RWPE2 (cell line): ENCODE measurements at regions not wholly inside any gene's neighbourhood (a gene's known extent, or its start where the extent isn't known, plus 50 kb on each side); places are given as distances from the start of the nearest gene placed in this dataset.

Experiments
- ATAC-seq: fragments of 200-7000 bp; cut with Tn5 transposase; 3 replicates; pipeline ENCODE4 v1.9.1; 2021; ENCODE audit warnings: low read depth
- DNase-seq: peaks from one replicate; pipeline ENCODE4 v3.0.0-alpha.2; 2020; ENCODE audit warnings: low spot score
- H3K27ac ChIP-seq: fragments of 450-650 bp; 2 replicates; pipeline ENCODE4 v1.5.1; 2017; ENCODE audit warnings: mild to moderate bottlenecking; ENCODE audit not compliant: poor library complexity, severe bottlenecking
- H3K27me3 ChIP-seq: fragments of 250-450 bp; sonication (Bioruptor Pico); 2 replicates; pipeline ENCODE4 v1.5.1; 2021; ENCODE audit warnings: mild to moderate bottlenecking, moderate library complexity; ENCODE audit not compliant: insufficient read depth, poor library complexity, severe bottlenecking
- H3K36me3 ChIP-seq: fragments of 250-450 bp; sonication (Bioruptor Pico); 2 replicates; pipeline ENCODE4 v1.5.1; 2020; ENCODE audit warnings: low read depth, mild to moderate bottlenecking, moderate library complexity
- H3K4me1 ChIP-seq: fragments of 250-450 bp; sonication (Bioruptor Pico); 2 replicates; pipeline ENCODE4 v1.5.1; 2021; ENCODE audit warnings: mild to moderate bottlenecking, moderate library complexity; ENCODE audit not compliant: insufficient read depth, poor library complexity, severe bottlenecking
- H3K4me3 ChIP-seq: fragments of 250-450 bp; sonication (Bioruptor Pico); 2 replicates; pipeline ENCODE4 v1.5.1; 2021; ENCODE audit warnings: mild to moderate bottlenecking, moderate library complexity; ENCODE audit not compliant: severe bottlenecking
- H3K9me3 ChIP-seq: fragments of 250-450 bp; sonication (Bioruptor Pico); 2 replicates; pipeline ENCODE4 v1.5.1; 2021; ENCODE audit warnings: mild to moderate bottlenecking, moderate library complexity; ENCODE audit not compliant: severe bottlenecking
- TF ChIP-seq, protein P1 (sequence below): fragments of 450-650 bp; IDR thresholded peaks from one replicate; pipeline ENCODE4 v1.5.1; 2017; ENCODE audit warnings: mild to moderate bottlenecking, moderate library complexity; ENCODE audit not compliant: poor library complexity, severe bottlenecking

DNA sequence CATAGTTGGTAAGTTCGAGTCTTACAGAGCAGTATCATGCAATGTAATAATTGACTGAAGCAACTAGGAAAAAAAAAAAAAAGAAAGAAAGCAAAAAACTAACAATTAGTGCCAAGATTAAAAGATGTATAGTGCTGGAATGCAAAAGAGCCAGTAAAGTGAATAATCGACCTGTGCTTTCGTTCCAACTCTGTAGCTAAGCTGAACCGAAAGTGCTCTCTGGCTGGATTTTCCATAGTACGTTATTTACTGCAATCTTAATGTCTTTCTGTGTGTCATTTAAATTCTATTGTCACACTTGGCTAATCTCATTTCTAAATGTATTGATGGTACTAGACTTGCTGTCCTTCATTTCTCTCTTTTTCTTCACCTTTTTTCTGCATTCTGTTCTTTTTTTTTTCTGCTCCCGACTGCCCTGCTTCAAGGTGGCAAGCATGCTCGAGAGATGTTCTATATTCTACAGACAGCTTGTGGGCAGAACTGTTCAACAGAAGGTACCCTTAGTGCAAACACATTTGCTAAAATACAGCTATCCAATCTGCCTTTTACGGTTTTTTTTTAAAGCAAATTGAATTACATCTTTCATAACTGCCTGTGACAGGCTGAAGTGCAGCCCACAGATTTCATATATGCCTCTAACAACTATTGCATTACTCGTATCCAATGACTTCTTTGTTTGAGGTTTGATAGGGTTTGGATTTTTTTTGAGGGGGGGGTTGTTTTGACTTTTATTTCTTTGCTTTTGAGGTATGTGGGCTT is 204.2 kb upstream of the MTNR1B start:
- H3K4me1 ChIP-seq: no peaks in the 10 kb centered on the region
- no peaks in the 10 kb centered on the region for H3K9me3 ChIP-seq
- no peak overlapping the region for H3K27ac ChIP-seq
- no peaks in the 10 kb centered on the region for H3K36me3 ChIP-seq
- ATAC-seq: no peak
- DNase-seq: no peak
- H3K4me3 ChIP-seq: no peak overlapping the region
- TF ChIP-seq, protein P1, sequence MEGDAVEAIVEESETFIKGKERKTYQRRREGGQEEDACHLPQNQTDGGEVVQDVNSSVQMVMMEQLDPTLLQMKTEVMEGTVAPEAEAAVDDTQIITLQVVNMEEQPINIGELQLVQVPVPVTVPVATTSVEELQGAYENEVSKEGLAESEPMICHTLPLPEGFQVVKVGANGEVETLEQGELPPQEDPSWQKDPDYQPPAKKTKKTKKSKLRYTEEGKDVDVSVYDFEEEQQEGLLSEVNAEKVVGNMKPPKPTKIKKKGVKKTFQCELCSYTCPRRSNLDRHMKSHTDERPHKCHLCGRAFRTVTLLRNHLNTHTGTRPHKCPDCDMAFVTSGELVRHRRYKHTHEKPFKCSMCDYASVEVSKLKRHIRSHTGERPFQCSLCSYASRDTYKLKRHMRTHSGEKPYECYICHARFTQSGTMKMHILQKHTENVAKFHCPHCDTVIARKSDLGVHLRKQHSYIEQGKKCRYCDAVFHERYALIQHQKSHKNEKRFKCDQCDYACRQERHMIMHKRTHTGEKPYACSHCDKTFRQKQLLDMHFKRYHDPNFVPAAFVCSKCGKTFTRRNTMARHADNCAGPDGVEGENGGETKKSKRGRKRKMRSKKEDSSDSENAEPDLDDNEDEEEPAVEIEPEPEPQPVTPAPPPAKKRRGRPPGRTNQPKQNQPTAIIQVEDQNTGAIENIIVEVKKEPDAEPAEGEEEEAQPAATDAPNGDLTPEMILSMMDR: no peak
- H3K27me3 ChIP-seq: no peaks in the 10 kb centered on the region

DNA sequence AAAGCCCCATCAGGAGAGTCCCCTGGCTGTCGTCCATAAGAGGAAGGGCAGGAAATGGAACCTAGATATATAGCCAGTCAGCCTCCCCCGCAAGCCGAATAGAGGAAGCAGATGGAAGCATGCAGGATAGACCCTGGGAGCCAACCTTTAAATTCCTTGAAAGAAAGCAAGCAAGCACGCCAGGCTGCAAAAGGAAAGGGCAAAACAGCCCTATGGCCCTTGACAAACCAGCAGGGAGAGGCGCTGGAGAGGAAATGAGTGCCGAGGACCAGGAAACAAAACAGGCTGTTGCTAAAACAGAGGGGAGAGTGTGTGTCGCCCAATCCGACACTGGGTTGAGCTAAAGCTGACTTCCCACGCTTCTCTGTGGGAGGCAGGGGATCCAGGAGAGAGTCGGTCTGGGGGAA is 203.5 kb upstream of the MTNR1B start:
- H3K4me3 ChIP-seq: no peak overlapping the region
- no peak overlapping the region for H3K27ac ChIP-seq
- H3K36me3 ChIP-seq: no peaks in the 10 kb centered on the region
- ATAC-seq: no peak
- DNase-seq: no peak
- no peaks in the 10 kb centered on the region for H3K4me1 ChIP-seq
- H3K9me3 ChIP-seq: no peaks in the 10 kb centered on the region
- TF ChIP-seq, protein P1: no peak
- H3K27me3 ChIP-seq: no peaks in the 10 kb centered on the region

DNA sequence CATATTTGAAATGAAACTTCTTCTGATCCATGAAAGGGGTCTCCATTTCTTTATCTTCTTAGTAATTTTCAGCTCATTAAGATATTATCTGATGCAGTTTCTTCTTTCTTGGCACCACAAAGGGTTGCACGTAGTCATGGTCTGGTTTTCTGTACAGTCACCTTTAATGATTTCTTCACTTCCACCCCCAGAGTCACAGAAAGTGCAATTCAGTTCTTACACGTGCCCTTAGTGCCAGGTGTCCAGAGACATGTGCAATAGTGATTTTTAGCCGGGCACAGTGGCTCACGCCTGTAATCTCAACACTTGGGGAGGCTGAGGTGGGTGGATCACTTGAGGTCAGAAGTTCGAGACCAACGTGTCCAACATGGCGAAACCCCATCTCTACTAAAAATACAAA is 202.8 kb upstream of the MTNR1B start:
- H3K27me3 ChIP-seq: no peaks in the 10 kb centered on the region
- H3K9me3 ChIP-seq: no peaks in the 10 kb centered on the region
- DNase-seq (no peak), ATAC-seq (no peak)
- H3K27ac ChIP-seq: no peak overlapping the region
- no peaks in the 10 kb centered on the region for H3K36me3 ChIP-seq
- no peak overlapping the region for H3K4me3 ChIP-seq
- no peaks in the 10 kb centered on the region for H3K4me1 ChIP-seq
- TF ChIP-seq, protein P1: no peak

GRCh38 chr11:92767416-92767815 is 202.0 kb upstream of the MTNR1B start:
- Histone ChIP-seq H3K4me3 (no peak overlapping the region), H3K27me3 (no peaks in the 10 kb centered on the region), H3K36me3 (no peaks in the 10 kb centered on the region), H3K4me1 (no peaks in the 10 kb centered on the region), H3K27ac (no peak overlapping the region), H3K9me3 (no peaks in the 10 kb centered on the region)
- TF ChIP-seq, protein P1: no peak
- no peak for ATAC-seq
- DNase-seq: no peak

GRCh38 chr11:92768121-92768840 is 201.2 kb upstream of the MTNR1B start:
- Histone ChIP-seq H3K4me3 (no peak overlapping the region), H3K36me3 (no peaks in the 10 kb centered on the region), H3K27me3 (no peaks in the 10 kb centered on the region), H3K27ac (no peak overlapping the region), H3K9me3 (no peaks in the 10 kb centered on the region), H3K4me1 (no peaks in the 10 kb centered on the region)
- TF ChIP-seq, protein P1: no peak
- no peak for ATAC-seq
- DNase-seq: no peak
